H9 (cell line): ENCODE measurements at regions not wholly inside any gene's neighbourhood (a gene's known extent, or its start where the extent isn't known, plus 50 kb on each side); places are given as distances from the start of the nearest gene placed in this dataset.

ENCODE experiments used
- DNase-seq: peaks from one replicate; pipeline ENCODE4 v3.0.0-alpha.2; 2017
- H2AFZ ChIP-seq: one replicate; pipeline ENCODE4 v1.6.1; 2013; ENCODE audit warnings: mild to moderate bottlenecking, low read length, control low read depth, moderate library complexity
- H2AK5ac ChIP-seq: 2 replicates; pipeline ENCODE4 v1.6.1; 2013; ENCODE audit warnings: low read length, control low read depth, mixed read lengths; ENCODE audit not compliant: insufficient read length
- H2BK120ac ChIP-seq: one replicate; pipeline ENCODE4 v1.6.1; 2013; ENCODE audit warnings: low read depth, mild to moderate bottlenecking, low read length, control low read depth, inconsistent platforms; ENCODE audit not compliant: poor library complexity, severe bottlenecking
- H2BK12ac ChIP-seq: 2 replicates; pipeline ENCODE4 v1.6.1; 2013; ENCODE audit warnings: low read length, control low read depth, mixed read lengths, low read depth; ENCODE audit not compliant: insufficient read length
- H2BK15ac ChIP-seq: 2 replicates; pipeline ENCODE4 v1.6.1; 2013; ENCODE audit warnings: low read depth, low read length, control low read depth
- H2BK20ac ChIP-seq: one replicate; pipeline ENCODE4 v1.6.1; 2013; ENCODE audit warnings: low read depth, mild to moderate bottlenecking, low read length, control low read depth, inconsistent platforms; ENCODE audit not compliant: poor library complexity, severe bottlenecking
- H2BK5ac ChIP-seq: 2 replicates; pipeline ENCODE4 v1.6.1; 2013; ENCODE audit warnings: low read length, control low read depth, mixed read lengths; ENCODE audit not compliant: insufficient read length
- H3K14ac ChIP-seq: 2 replicates; pipeline ENCODE4 v1.6.1; 2013; ENCODE audit warnings: low read length, control low read depth; ENCODE audit not compliant: insufficient read depth
- H3K18ac ChIP-seq: 2 replicates; pipeline ENCODE4 v1.6.1; 2013; ENCODE audit warnings: low read depth, mild to moderate bottlenecking, mixed read lengths, low read length, control low read depth; ENCODE audit not compliant: insufficient read length
- H3K23ac ChIP-seq: 2 replicates; pipeline ENCODE4 v1.6.1; 2013; ENCODE audit warnings: low read length, control low read depth, mixed read lengths, low read depth; ENCODE audit not compliant: insufficient read length
- H3K23me2 ChIP-seq: 2 replicates; pipeline ENCODE4 v1.6.1; 2013; ENCODE audit warnings: low read depth, mild to moderate bottlenecking, mixed read lengths, low read length, control low read depth; ENCODE audit not compliant: insufficient read length, poor library complexity, severe bottlenecking
- H3K27ac ChIP-seq: 2 replicates; pipeline ENCODE4 v1.5.1; 2013; ENCODE audit warnings: low read length, control low read depth, mixed read lengths, low read depth; ENCODE audit not compliant: insufficient read length
- H3K27me3 ChIP-seq: 2 replicates; pipeline ENCODE4 v1.6.1; 2013; ENCODE audit warnings: low read length, control low read depth, inconsistent platforms; ENCODE audit not compliant: insufficient read depth
- H3K4ac ChIP-seq: 2 replicates; pipeline ENCODE4 v1.6.1; 2013; ENCODE audit warnings: low read depth, mild to moderate bottlenecking, control low read depth, inconsistent platforms, low read length, moderate library complexity
- H3K4me1 ChIP-seq: 2 replicates; pipeline ENCODE4 v1.6.1; 2013; ENCODE audit warnings: low read length, control low read depth, inconsistent platforms; ENCODE audit not compliant: insufficient read depth
- H3K4me2 ChIP-seq: 2 replicates; pipeline ENCODE4 v1.6.1; 2013; ENCODE audit warnings: low read length, control low read depth, mixed read lengths; ENCODE audit not compliant: insufficient read length, insufficient read depth
- H3K56ac ChIP-seq: 2 replicates; pipeline ENCODE4 v1.6.1; 2013; ENCODE audit warnings: low read depth, mild to moderate bottlenecking, mixed read lengths, low read length, control low read depth; ENCODE audit not compliant: insufficient read length
- H3K79me1 ChIP-seq: 2 replicates; pipeline ENCODE4 v1.6.1; 2013; ENCODE audit warnings: low read depth, mild to moderate bottlenecking, moderate library complexity, low read length, control low read depth, inconsistent platforms; ENCODE audit not compliant: insufficient read depth, poor library complexity, severe bottlenecking
- H3K79me2 ChIP-seq: 2 replicates; pipeline ENCODE4 v1.6.1; 2013; ENCODE audit warnings: low read length, control low read depth, inconsistent platforms; ENCODE audit not compliant: insufficient read depth
- H3K9ac ChIP-seq: 2 replicates; pipeline ENCODE4 v1.6.1; 2013; ENCODE audit warnings: low read length, control low read depth, mixed read lengths; ENCODE audit not compliant: insufficient read length; ENCODE audit errors: extremely low read depth
- H3K9me3 ChIP-seq: one replicate; pipeline ENCODE4 v1.6.1; 2013; ENCODE audit warnings: low read depth, low read length, inconsistent platforms; ENCODE audit not compliant: control insufficient read depth
- H3T11ph ChIP-seq: one replicate; pipeline ENCODE4 v1.6.1; 2013; ENCODE audit warnings: mild to moderate bottlenecking, low read length, control low read depth, inconsistent platforms
- H4K20me1 ChIP-seq: one replicate; pipeline ENCODE4 v1.6.1; 2013; ENCODE audit not compliant: control insufficient read depth, insufficient read length, insufficient read depth
- H4K5ac ChIP-seq: 2 replicates; pipeline ENCODE4 v1.6.1; 2013; ENCODE audit warnings: low read depth, mild to moderate bottlenecking, mixed read lengths, low read length, control low read depth; ENCODE audit not compliant: insufficient read length
- H4K8ac ChIP-seq: replicated peaks from 2 replicates; pipeline ENCODE4 v1.6.1; 2013; ENCODE audit warnings: low read length, control low read depth, mixed read lengths, low read depth; ENCODE audit not compliant: insufficient read length
- H4K91ac ChIP-seq: 2 replicates; pipeline ENCODE4 v1.6.1; 2013; ENCODE audit warnings: low read depth, mild to moderate bottlenecking, moderate library complexity, mixed read lengths, low read length, control low read depth; ENCODE audit not compliant: insufficient read length
- H3K27ac Mint-ChIP-seq, 3 experiments: 2 replicates in 2 of 3; 3 replicates in 1 of 3; pipeline ENCODE4 v1.8.0; 2020 to 2021; ENCODE audit warnings: mixed read lengths in 3 of 3, mild to moderate bottlenecking in 1 of 3, moderate library complexity in 1 of 3
- H3K27me3 Mint-ChIP-seq: 2 replicates; pipeline ENCODE4 v1.8.0; 2021; ENCODE audit warnings: low read depth, mild to moderate bottlenecking, moderate library complexity, mixed read lengths
- H3K36me3 Mint-ChIP-seq, 3 experiments: 2 replicates in 2 of 3; 3 replicates in 1 of 3; pipeline ENCODE4 v1.8.0; 2020 to 2021; ENCODE audit warnings: low read depth in 3 of 3, mixed read lengths in 3 of 3; ENCODE audit not compliant: insufficient read depth in 1 of 3
- H3K4me1 Mint-ChIP-seq, 2 experiments: 2 replicates each; pipeline ENCODE4 v1.8.0; 2020; ENCODE audit warnings: mixed read lengths in 2 of 2
- H3K4me3 Mint-ChIP-seq, 2 experiments: 2 replicates in 1 of 2; 3 replicates in 1 of 2; pipeline ENCODE4 v1.8.0; 2020 to 2021; ENCODE audit warnings: mild to moderate bottlenecking in 2 of 2, mixed read lengths in 2 of 2, moderate library complexity in 1 of 2
- H3K9me3 Mint-ChIP-seq, 2 experiments: 2 replicates in 1 of 2; 3 replicates in 1 of 2; pipeline ENCODE4 v1.8.0; 2020; ENCODE audit warnings: mild to moderate bottlenecking in 2 of 2, mixed read lengths in 2 of 2, moderate library complexity in 1 of 2
- CTCF ChIP-seq: fragments of 200-600 bp; sonication (generic); conservative IDR thresholded peaks from 3 replicates; pipeline ENCODE4 v1.8.0; 2021; ENCODE audit warnings: antibody characterized with exemption, mild to moderate bottlenecking
- WGBS: extraction: QIAGEN DNeasy Blood & Tissue Kit; methylation state at CpG from one replicate; pipeline ENCODE4 v1.1.7; 2013; ENCODE audit warnings: missing lambda C conversion rate, low lambda C conversion rate, mixed read lengths; ENCODE audit not compliant: insufficient read length; ENCODE audit errors: extremely low coverage; 5-methylcytosine and 5-hydroxymethylcytosine counted together

GRCh38 chr9:1388216-1388615 lies 338.1 kb downstream of the DMRT2 start:
- no peak overlapping the region for H3K14ac ChIP-seq
- H3K9me3 ChIP-seq, result no peaks in the 10 kb centered on the region
- H2BK15ac ChIP-seq, result no peak overlapping the region
- no peak for DNase-seq
- no peaks in the 10 kb centered on the region for H3K79me1 ChIP-seq
- H3K23ac ChIP-seq, result no peak overlapping the region
- no peaks in the 10 kb centered on the region for H3K79me2 ChIP-seq
- no peak overlapping the region for H2BK12ac ChIP-seq
- H3K4me1 ChIP-seq, result no peaks in the 10 kb centered on the region
- no peak overlapping the region for H3T11ph ChIP-seq
- H2AK5ac ChIP-seq, result no peak overlapping the region
- no peaks in the 10 kb centered on the region for H3K23me2 ChIP-seq
- no peak overlapping the region for H3K18ac ChIP-seq
- H2BK5ac ChIP-seq, result no peak overlapping the region
- TF ChIP-seq CTCF, result no peak
- WGBS, result no CpG with 5 or more reads among the region's 4 CpGs
- Mint-ChIP-seq H3K4me1 (no peaks in the 10 kb centered on the region), H3K9me3 (peaks cover 0 to 50% of the 10 kb centered on the region in 2 experiments; a peak in 2 of 5 replicates), H3K27ac (no peak overlapping the region), H3K4me3 (no peak overlapping the region), H3K36me3 (no peaks in the 10 kb centered on the region; a peak in 1 of 7 replicates), H3K27me3 (peaks cover 3% of the 10 kb centered on the region; the same call in 1 of the 2 replicates)
- no peak overlapping the region for H2AFZ ChIP-seq
- no peaks in the 10 kb centered on the region for H4K20me1 ChIP-seq
- H3K56ac ChIP-seq, result no peak overlapping the region
- no peak overlapping the region for H2BK20ac ChIP-seq
- no peak overlapping the region for H3K4ac ChIP-seq
- no peak overlapping the region for H4K8ac ChIP-seq
- H3K4me2 ChIP-seq, result no peak overlapping the region
- H4K5ac ChIP-seq, result no peak overlapping the region
- no peak overlapping the region for H2BK120ac ChIP-seq
- H4K91ac ChIP-seq, result no peak overlapping the region
- H3K9ac ChIP-seq, result no peak overlapping the region
- no peaks in the 10 kb centered on the region for H3K27me3 ChIP-seq
- no peak overlapping the region for H3K27ac ChIP-seq
